SK-N-MC (cell line): ENCODE measurements at regions not wholly inside any gene's neighbourhood (a gene's known extent, or its start where the extent isn't known, plus 50 kb on each side); places are given as distances from the start of the nearest gene placed in this dataset.

Experiments used
- EZH2 ChIP-seq: fragments of 200-600 bp; sonication (generic); IDR thresholded peaks from one replicate; pipeline ENCODE4 v1.6.1; 2017; ENCODE audit warnings: antibody characterized with exemption
- POLR2AphosphoS5 ChIP-seq: IDR thresholded peaks from 2 replicates; pipeline ENCODE4 v1.6.1; 2012; ENCODE audit warnings: mild to moderate bottlenecking, low read depth, low read length, borderline replicate concordance

DNA sequence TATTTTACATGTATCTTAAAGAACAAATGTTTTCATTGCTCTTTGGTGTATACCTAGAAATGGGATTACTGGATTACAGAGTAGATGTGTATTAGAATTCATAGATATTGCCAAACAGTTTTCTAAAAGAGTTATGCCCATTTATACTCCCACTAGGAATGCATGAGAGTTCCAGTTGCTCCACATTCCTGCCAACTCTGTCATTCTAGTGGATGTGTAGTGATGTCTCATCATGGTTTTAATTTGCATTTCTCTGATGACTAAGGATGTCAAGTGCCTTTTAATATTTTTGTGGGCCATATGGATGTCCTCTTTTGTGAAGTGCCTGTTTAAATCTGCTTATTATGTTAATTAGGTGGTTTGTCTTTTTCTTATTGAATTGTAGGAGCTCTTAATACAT is 65.6 kb upstream of the BMP2K start:
- no peak for TF ChIP-seq EZH2
- no peak for TF ChIP-seq POLR2AphosphoS5
